Hepatocyte (in vitro differentiated cells): ENCODE measurements at regions not wholly inside any gene's neighbourhood (a gene's known extent, or its start where the extent isn't known, plus 50 kb on each side); places are given as distances from the start of the nearest gene placed in this dataset.

Experiments
- DNase-seq: peaks from one replicate; pipeline ENCODE4 v3.0.0-alpha.2; 2016; ENCODE audit warnings: low spot score
- H2AFZ ChIP-seq: fragments of 200-600 bp; sonication (generic); 2 replicates; pipeline ENCODE4 v1.6.0; 2016; ENCODE audit warnings: antibody characterized with exemption, mild to moderate bottlenecking
- H3K27ac ChIP-seq: fragments of 200-600 bp; sonication (generic); 2 replicates; pipeline ENCODE4 v1.5.1; 2016; ENCODE audit warnings: mild to moderate bottlenecking
- H3K27me3 ChIP-seq: fragments of 200-600 bp; sonication (generic); 2 replicates; pipeline ENCODE4 v1.6.1; 2016
- H3K36me3 ChIP-seq: fragments of 200-600 bp; sonication (generic); replicated peaks from 2 replicates; pipeline ENCODE4 v1.5.1; 2016; ENCODE audit warnings: low read depth; ENCODE audit not compliant: insufficient read depth
- H3K4me1 ChIP-seq: fragments of 200-600 bp; sonication (generic); 2 replicates; pipeline ENCODE4 v1.5.1; 2016; ENCODE audit warnings: mild to moderate bottlenecking, moderate library complexity; ENCODE audit not compliant: insufficient read depth
- H3K4me2 ChIP-seq: fragments of 200-600 bp; sonication (generic); 2 replicates; pipeline ENCODE4 v1.6.0; 2016
- H3K4me3 ChIP-seq: fragments of 200-600 bp; sonication (generic); 2 replicates; pipeline ENCODE4 v1.5.1; 2016; ENCODE audit warnings: mild to moderate bottlenecking
- H3K79me2 ChIP-seq: fragments of 200-600 bp; sonication (generic); 2 replicates; pipeline ENCODE4 v1.6.0; 2017; ENCODE audit warnings: mild to moderate bottlenecking
- H3K9me2 ChIP-seq: fragments of 200-600 bp; sonication (generic); replicated peaks from 2 replicates; pipeline ENCODE4 v1.6.0; 2017; ENCODE audit warnings: mild to moderate bottlenecking; ENCODE audit not compliant: insufficient read depth
- H3K9me3 ChIP-seq: fragments of 200-600 bp; sonication (generic); 2 replicates; pipeline ENCODE4 v1.5.1; 2016; ENCODE audit warnings: low read depth, mild to moderate bottlenecking
- H4K20me1 ChIP-seq: fragments of 200-600 bp; sonication (generic); 2 replicates; pipeline ENCODE4 v1.6.0; 2016; ENCODE audit warnings: mild to moderate bottlenecking; ENCODE audit not compliant: insufficient read depth, poor library complexity, severe bottlenecking
- EZH2 ChIP-seq: fragments of 200-600 bp; sonication (generic); IDR thresholded peaks from 2 replicates; pipeline ENCODE4 v1.6.1; 2016; ENCODE audit warnings: antibody characterized with exemption, mild to moderate bottlenecking, borderline replicate concordance
- EZH2phosphoT487 ChIP-seq: fragments of 200-600 bp; sonication (generic); IDR thresholded peaks from one replicate; pipeline ENCODE4 v1.6.1; 2018; ENCODE audit warnings: antibody characterized with exemption, mild to moderate bottlenecking, low read depth, moderate library complexity; ENCODE audit not compliant: unreplicated experiment, severe bottlenecking
- WGBS: methylation state at CpG from one replicate; pipeline ENCODE4 v1.1.6; 2016; ENCODE audit warnings: low lambda C conversion rate; ENCODE audit errors: missing lambda C conversion rate; 5-methylcytosine and 5-hydroxymethylcytosine counted together
- TF ChIP-seq, protein P1 (sequence below): fragments of 200-600 bp; sonication (generic); IDR thresholded peaks from 2 replicates; pipeline ENCODE4 v1.5.1; 2016; ENCODE audit warnings: antibody characterized with exemption, mild to moderate bottlenecking; ENCODE audit not compliant: poor library complexity

- DNase-seq: no peak
- Histone ChIP-seq H3K36me3 (no peaks in the 10 kb centered on the region), H3K9me3 (no peaks in the 10 kb centered on the region), H3K4me2 (no peak overlapping the region), H4K20me1 (no peaks in the 10 kb centered on the region), H2AFZ (no peak overlapping the region), H3K4me1 (no peaks in the 10 kb centered on the region), H3K27me3 (no peaks in the 10 kb centered on the region), H3K9me2 (no peaks in the 10 kb centered on the region), H3K79me2 (no peaks in the 10 kb centered on the region), H3K27ac (no peak overlapping the region), H3K4me3 (no peak overlapping the region)
- 100% methylated on average over 1 of the region's 1 CpG for WGBS
- TF ChIP-seq EZH2phosphoT487 (no peak), EZH2 (no peak)
- TF ChIP-seq, protein P1, sequence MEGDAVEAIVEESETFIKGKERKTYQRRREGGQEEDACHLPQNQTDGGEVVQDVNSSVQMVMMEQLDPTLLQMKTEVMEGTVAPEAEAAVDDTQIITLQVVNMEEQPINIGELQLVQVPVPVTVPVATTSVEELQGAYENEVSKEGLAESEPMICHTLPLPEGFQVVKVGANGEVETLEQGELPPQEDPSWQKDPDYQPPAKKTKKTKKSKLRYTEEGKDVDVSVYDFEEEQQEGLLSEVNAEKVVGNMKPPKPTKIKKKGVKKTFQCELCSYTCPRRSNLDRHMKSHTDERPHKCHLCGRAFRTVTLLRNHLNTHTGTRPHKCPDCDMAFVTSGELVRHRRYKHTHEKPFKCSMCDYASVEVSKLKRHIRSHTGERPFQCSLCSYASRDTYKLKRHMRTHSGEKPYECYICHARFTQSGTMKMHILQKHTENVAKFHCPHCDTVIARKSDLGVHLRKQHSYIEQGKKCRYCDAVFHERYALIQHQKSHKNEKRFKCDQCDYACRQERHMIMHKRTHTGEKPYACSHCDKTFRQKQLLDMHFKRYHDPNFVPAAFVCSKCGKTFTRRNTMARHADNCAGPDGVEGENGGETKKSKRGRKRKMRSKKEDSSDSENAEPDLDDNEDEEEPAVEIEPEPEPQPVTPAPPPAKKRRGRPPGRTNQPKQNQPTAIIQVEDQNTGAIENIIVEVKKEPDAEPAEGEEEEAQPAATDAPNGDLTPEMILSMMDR: no peak
Measured at GRCh38 chr6:16907991-16908390, 146.7 kb upstream of the ATXN1 start.

GRCh38 chr6:16904957-16905356 lies 143.7 kb upstream of the ATXN1 start:
- no peaks in the 10 kb centered on the region for H3K79me2 ChIP-seq
- 92% methylated on average over 6 of the region's 6 CpGs for WGBS
- H3K36me3 ChIP-seq: no peaks in the 10 kb centered on the region
- no peak overlapping the region for H2AFZ ChIP-seq
- no peaks in the 10 kb centered on the region for H3K9me2 ChIP-seq
- H3K9me3 ChIP-seq: no peaks in the 10 kb centered on the region
- H3K4me1 ChIP-seq: no peaks in the 10 kb centered on the region
- no peak for TF ChIP-seq EZH2
- no peak overlapping the region for H3K4me3 ChIP-seq
- no peak for DNase-seq
- no peak overlapping the region for H3K4me2 ChIP-seq
- H3K27me3 ChIP-seq: no peaks in the 10 kb centered on the region
- H3K27ac ChIP-seq: no peak overlapping the region
- H4K20me1 ChIP-seq: no peaks in the 10 kb centered on the region

- Histone ChIP-seq H3K4me2 (no peak overlapping the region), H3K27ac (no peak overlapping the region), H3K4me3 (no peak overlapping the region), H3K27me3 (no peaks in the 10 kb centered on the region), H4K20me1 (no peaks in the 10 kb centered on the region), H3K36me3 (no peaks in the 10 kb centered on the region), H3K9me3 (no peaks in the 10 kb centered on the region), H3K4me1 (no peaks in the 10 kb centered on the region), H3K9me2 (no peaks in the 10 kb centered on the region), H3K79me2 (no peaks in the 10 kb centered on the region), H2AFZ (no peak overlapping the region)
- no peak for DNase-seq
- 73% methylated on average over 7 of the region's 7 CpGs for WGBS
- no peak for TF ChIP-seq EZH2
- TF ChIP-seq EZH2phosphoT487: no peak
- TF ChIP-seq, protein P1: no peak
Measured at GRCh38 chr6:16903470-16903869, 142.2 kb upstream of the ATXN1 start.

DNA sequence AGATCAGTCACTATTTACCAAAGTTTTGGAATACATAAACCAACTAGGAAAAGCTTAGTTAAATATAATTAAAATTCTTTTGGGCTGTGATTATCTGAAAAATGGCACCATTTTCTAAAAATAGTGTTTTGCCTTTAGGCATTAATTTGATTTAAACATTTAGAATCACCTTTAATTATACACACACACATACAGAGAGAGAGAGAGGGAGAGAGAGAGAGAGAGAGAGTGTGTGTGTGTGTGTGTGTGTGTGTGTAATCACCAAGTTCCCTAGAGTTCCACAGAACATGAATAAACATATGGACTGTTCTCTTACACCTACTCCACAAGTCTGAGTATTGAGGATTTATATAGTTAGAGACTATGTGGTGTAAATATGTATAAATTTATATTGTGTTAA lies 141.2 kb upstream of the ATXN1 start:
- no peak for DNase-seq
- H3K9me2 ChIP-seq: no peaks in the 10 kb centered on the region
- H3K4me3 ChIP-seq: no peak overlapping the region
- no peaks in the 10 kb centered on the region for H4K20me1 ChIP-seq
- no peaks in the 10 kb centered on the region for H3K9me3 ChIP-seq
- TF ChIP-seq, protein P1: no peak
- no peak for TF ChIP-seq EZH2phosphoT487
- no peak for TF ChIP-seq EZH2
- no peaks in the 10 kb centered on the region for H3K36me3 ChIP-seq
- H3K4me1 ChIP-seq: no peaks in the 10 kb centered on the region
- H3K27me3 ChIP-seq: no peaks in the 10 kb centered on the region
- no peak overlapping the region for H3K27ac ChIP-seq
- no peaks in the 10 kb centered on the region for H3K79me2 ChIP-seq
- no peak overlapping the region for H3K4me2 ChIP-seq
- H2AFZ ChIP-seq: no peak overlapping the region
